Stimulated activated CD8-positive, alpha-beta memory T cell treated with anti-CD3 and anti-CD28 coated beads, Interleukin-7, amount 100 ng/mL, for 1 hour (primary cell): ENCODE measurements at regions not wholly inside any gene's neighbourhood (a gene's known extent, or its start where the extent isn't known, plus 50 kb on each side); places are given as distances from the start of the nearest gene placed in this dataset.

ENCODE experiments used
- DNase-seq, 2 donors: peaks; one replicate each; pipeline ENCODE4 v3.0.0-alpha.2; 2020; ENCODE audit warnings: low read depth in 2 of 2

- no peak for DNase-seq
These were observed 116.4 kb upstream of the RGMA start for GRCh38 chr15:93205413-93205812.

GRCh38 chr15:93203036-93203435 is 114.0 kb upstream of the RGMA start:
- DNase-seq: no peak

GRCh38 chr15:93202405-93202804 is 113.4 kb upstream of the RGMA start:
- no peak for DNase-seq

- no peak for DNase-seq
These were observed 112.9 kb upstream of the RGMA start for GRCh38 chr15:93201940-93202339.

- DNase-seq: no peak
These were observed 111.8 kb upstream of the RGMA start for GRCh38 chr15:93200837-93201226.

GRCh38 chr15:93200081-93200836 is 111.2 kb upstream of the RGMA start:
- no peak for DNase-seq

GRCh38 chr15:93196135-93196670 is 107.2 kb upstream of the RGMA start:
- no peak for DNase-seq

GRCh38 chr15:93195109-93195508 is 106.1 kb upstream of the RGMA start:
- DNase-seq: no peak

GRCh38 chr15:93190238-93190637 is 101.2 kb upstream of the RGMA start:
- DNase-seq: no peak

GRCh38 chr15:93189561-93189960 is 100.5 kb upstream of the RGMA start:
- DNase-seq: no peak

- no peak for DNase-seq
These were observed 99.2 kb upstream of the RGMA start for GRCh38 chr15:93188236-93188635.

GRCh38 chr15:93185796-93186195 is 96.8 kb upstream of the RGMA start:
- no peak for DNase-seq

GRCh38 chr15:93182703-93183205 is 93.7 kb upstream of the RGMA start:
- DNase-seq: no peak

- DNase-seq: no peak
These were observed 91.6 kb upstream of the RGMA start for GRCh38 chr15:93180656-93181055.

GRCh38 chr15:93180128-93180527 is 91.1 kb upstream of the RGMA start:
- no peak for DNase-seq

- DNase-seq: no peak
These were observed 90.7 kb upstream of the RGMA start for GRCh38 chr15:93179700-93180102.

GRCh38 chr15:93179072-93179471 is 90.1 kb upstream of the RGMA start:
- no peak for DNase-seq

GRCh38 chr15:93178371-93178770 is 89.4 kb upstream of the RGMA start:
- no peak for DNase-seq

GRCh38 chr15:93176065-93176464 is 87.1 kb upstream of the RGMA start:
- DNase-seq: no peak

- no peak for DNase-seq
These were observed 85.8 kb upstream of the RGMA start for GRCh38 chr15:93174836-93175235.

- DNase-seq: no peak
These were observed 84.4 kb upstream of the RGMA start for GRCh38 chr15:93173369-93173768.

- no peak for DNase-seq
These were observed 82.5 kb upstream of the RGMA start for GRCh38 chr15:93171476-93171875.

GRCh38 chr15:93170329-93170728 is 81.3 kb upstream of the RGMA start:
- DNase-seq: no peak

- DNase-seq: no peak
These were observed 79.9 kb upstream of the RGMA start for GRCh38 chr15:93168910-93169309.
